IPS-NIHi11 (cell line): ENCODE measurements at regions not wholly inside any gene's neighbourhood (a gene's known extent, or its start where the extent isn't known, plus 50 kb on each side); places are given as distances from the start of the nearest gene placed in this dataset.
"Not testable (repeated sequence)": the region's sequence is repeated elsewhere in the genome, so short reads cannot be mapped to it uniquely, and the experiment has no call there.

Source experiments
- DNase-seq: peaks from one replicate; pipeline ENCODE4 v3.0.0; 2012; ENCODE audit warnings: mixed read lengths, low spot score

- no peak for DNase-seq
Observed at GRCh38 chrX:45577361-45577760, 376.7 kb upstream of the DIPK2B start.

GRCh38 chrX:45571453-45571852 lies 370.8 kb upstream of the DIPK2B start:
- DNase-seq, result peak; percentile 4

GRCh38 chrX:45566456-45566855 lies 365.8 kb upstream of the DIPK2B start:
- DNase-seq, result no peak

GRCh38 chrX:45557387-45557786 lies 356.7 kb upstream of the DIPK2B start:
- DNase-seq, result no peak

GRCh38 chrX:45554736-45555135 lies 354.1 kb upstream of the DIPK2B start:
- no peak for DNase-seq

- no peak for DNase-seq
Observed at GRCh38 chrX:45553417-45553816, 352.7 kb upstream of the DIPK2B start.

GRCh38 chrX:45546697-45547096 lies 346.0 kb upstream of the DIPK2B start:
- not testable (repeated sequence) for DNase-seq

GRCh38 chrX:45540181-45540580 lies 339.5 kb upstream of the DIPK2B start:
- no peak for DNase-seq

GRCh38 chrX:45537936-45538335 lies 337.3 kb upstream of the DIPK2B start:
- DNase-seq, result no peak

GRCh38 chrX:45527834-45528233 lies 327.2 kb upstream of the DIPK2B start:
- DNase-seq, result no peak

- DNase-seq, result no peak
Observed at GRCh38 chrX:45524805-45525204, 324.1 kb upstream of the DIPK2B start.

GRCh38 chrX:45524296-45524695 lies 323.6 kb upstream of the DIPK2B start:
- no peak for DNase-seq

GRCh38 chrX:45518552-45518951 lies 317.9 kb upstream of the DIPK2B start:
- DNase-seq, result no peak

GRCh38 chrX:45517090-45517973 lies 316.7 kb upstream of the DIPK2B start:
- DNase-seq, result peak; percentile 23

GRCh38 chrX:45515262-45516215 lies 314.9 kb upstream of the DIPK2B start:
- DNase-seq, result no peak

- no peak for DNase-seq
Observed at GRCh38 chrX:45513042-45513441, 312.4 kb upstream of the DIPK2B start.

- DNase-seq, result no peak
Observed at GRCh38 chrX:45508454-45508853, 307.8 kb upstream of the DIPK2B start.

GRCh38 chrX:45506149-45506730 lies 305.6 kb upstream of the DIPK2B start:
- no peak for DNase-seq

- DNase-seq, result no peak
Observed at GRCh38 chrX:45505214-45505613, 304.5 kb upstream of the DIPK2B start.

- DNase-seq, result not testable (repeated sequence)
Observed at GRCh38 chrX:45503787-45504362, 303.2 kb upstream of the DIPK2B start.

- DNase-seq, result no peak
Observed at GRCh38 chrX:45502396-45502795, 301.7 kb upstream of the DIPK2B start.

GRCh38 chrX:45497290-45497689 lies 296.6 kb upstream of the DIPK2B start:
- DNase-seq, result no peak
